ENCODE measurements at regions not wholly inside any gene's neighbourhood (a gene's known extent, or its start where the extent isn't known, plus 50 kb on each side); places are given as distances from the start of the nearest gene placed in this dataset.

DNA sequence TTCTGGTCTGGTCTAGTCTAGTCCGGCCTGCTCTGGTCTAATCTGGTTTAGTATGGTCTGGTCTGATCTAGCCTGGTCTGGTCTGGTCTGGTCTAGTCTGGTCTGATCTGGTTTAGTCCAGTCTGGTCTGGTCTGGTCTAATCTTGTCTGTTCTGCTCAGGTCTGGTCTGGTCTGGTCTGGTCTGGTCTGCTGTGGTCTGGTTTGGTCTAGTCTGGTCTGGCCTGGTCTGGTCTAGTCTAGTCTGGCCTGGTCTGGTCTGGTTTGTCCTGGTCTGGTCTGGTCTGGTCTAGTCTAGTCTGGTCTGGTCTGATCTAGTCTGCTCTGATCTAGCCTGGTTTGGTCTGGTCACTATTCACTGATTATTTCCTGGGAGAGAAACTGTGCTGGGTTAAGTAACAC is 84.1 kb upstream of the PRR23E start:
- no peak for DNase-seq

DNA sequence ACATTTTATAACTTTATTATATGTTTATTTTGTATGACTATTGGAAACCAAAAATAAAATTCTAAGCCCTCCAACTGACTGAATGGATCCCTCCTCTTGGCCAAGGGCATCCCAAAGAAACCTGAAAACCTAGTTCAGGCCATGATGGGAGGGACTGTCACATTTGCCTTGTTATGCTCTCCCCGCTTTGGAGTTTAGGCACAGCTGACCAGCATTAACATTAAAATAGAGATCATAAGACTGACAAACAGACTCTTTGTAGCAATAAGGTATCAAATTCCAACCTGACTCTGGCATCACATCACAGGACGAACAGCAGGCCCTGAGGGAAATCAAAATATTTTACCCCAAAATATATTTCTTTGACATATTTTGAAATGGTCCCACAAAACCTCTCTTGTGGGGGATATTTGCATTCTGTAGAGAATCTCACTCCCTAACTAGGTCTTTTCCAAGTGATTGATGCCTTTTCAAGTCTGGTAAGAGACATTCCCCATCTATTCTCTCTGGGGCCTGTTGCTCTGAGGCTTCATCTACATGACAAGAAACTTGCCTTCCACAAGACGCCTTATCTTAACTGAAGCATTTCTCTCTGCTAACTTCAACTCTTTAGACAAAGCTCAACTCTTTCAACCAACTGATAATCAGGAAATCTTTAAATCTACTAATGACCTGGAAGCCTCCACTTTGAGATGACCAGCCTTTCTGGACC is 81.8 kb upstream of the PRR23E start:
- no peak for DNase-seq

DNA sequence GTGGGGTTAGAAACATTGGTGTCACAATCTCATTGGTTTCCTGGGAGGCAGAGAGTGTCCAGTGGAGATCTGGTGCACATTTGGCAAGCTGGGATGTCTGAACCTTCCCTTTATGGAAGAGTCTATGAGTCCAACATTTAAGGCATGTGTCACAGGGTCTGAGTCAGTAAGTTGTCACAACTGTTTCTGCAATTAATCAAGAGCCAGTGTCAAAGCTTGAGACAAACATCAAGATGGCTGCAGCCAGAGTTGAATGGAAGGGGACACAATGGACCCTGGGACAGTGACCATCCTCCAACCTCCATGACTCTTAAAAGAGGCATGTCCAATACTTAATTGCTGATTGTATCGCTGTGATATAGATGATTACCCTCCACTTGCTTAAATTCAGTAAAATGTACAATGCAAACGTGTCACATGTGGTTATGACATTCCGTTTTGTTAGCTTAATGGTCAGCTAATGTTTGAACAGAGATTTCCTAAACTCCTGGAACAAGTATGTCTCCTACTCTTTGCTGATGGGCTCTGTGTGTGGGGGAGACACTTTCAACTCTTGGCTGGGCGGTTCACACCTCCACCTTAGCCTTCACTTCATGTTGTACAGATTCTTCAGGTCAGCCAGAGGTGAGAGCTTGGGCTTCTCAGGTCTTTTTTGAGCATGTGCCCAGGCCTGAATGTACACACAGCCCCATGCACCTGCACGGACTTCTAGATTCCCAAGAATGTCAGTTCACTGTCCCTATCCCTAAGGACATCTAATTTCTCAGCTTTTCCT is 79.9 kb upstream of the PRR23E start:
- no peak for DNase-seq

DNA sequence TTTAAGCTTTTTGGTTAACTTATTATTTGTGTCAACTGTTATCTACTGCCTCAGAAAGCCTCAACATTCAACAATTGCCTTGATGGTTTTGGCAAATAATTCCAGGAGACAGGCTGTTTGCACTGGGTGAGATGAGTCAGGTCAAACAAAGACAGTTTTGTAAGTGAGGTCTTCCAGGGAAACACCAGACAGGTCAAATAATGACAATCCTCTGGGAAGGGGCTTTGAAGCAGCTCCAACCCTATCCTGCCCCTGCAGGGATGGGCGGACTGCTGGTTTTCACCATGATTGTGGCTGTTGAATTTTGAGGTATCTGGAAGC is 79.4 kb upstream of the PRR23E start:
- DNase-seq: no peak

DNA sequence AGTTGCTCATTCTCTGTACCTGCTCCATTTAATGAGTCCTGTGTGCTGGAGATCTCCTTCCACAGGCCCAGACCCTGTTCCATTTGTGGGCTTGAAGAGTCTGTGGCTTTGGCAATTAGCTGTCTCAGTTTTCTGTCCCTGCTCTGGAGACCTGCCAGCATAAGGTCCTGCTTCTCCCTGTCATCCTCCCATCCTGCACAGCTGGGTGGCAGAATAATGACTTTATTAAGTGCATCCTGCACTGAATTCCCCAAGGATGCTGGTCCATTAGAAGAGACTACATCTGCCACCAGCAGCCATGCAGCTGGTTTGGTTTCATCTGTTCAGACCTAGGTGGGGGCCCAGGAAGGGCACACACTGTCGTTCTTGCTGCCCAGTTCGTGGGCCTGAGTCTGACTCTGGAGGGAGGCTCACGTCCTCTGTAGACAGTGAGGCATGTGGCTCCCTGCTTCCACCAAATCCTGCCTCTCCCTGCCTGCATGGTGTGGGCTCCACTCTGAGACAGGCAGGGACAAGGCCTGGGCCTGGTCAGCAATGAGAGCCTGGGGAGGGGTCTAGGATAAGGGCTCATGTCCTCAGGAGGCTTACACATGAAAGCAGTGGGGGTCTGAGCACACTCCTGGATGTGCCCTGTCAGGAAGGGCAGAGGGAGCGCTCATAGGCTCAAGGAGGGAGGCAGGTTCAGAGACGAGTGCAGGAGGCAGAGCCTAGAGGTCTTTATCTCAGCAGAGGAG is 78.4 kb upstream of the PRR23E start:
- no peak for DNase-seq

DNA sequence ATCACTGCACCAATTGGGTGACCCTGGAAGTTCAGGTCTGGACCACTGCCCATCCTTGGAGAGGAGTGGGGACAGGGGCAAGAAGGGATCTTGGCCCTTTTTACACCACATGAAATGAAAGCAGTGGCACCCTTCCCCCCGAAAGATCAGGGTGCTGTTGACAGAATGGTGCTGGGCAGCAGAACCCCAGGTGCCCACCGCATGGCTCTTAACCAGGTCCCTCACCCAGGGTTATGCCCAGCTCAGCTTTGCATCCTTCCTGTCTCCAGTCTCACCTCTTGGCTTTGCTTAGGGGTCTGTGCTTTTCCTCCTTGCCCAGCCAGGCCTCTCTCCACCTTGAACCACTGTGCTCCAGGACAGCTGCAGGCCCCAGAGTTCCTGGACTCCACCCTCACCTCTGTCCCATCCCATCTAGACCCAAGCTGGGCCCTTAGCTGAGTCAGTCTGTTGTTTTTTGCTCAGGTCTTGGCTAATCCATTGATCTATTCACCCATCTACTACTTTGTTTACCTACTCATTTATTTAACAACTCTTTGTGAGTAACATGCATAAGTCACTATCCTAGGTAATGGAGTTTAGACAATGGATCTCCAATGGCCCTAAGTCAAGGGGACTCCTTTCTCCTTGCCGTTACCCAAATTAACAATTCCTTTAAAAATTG is 77.1 kb upstream of the PRR23E start:
- no peak for DNase-seq

DNA sequence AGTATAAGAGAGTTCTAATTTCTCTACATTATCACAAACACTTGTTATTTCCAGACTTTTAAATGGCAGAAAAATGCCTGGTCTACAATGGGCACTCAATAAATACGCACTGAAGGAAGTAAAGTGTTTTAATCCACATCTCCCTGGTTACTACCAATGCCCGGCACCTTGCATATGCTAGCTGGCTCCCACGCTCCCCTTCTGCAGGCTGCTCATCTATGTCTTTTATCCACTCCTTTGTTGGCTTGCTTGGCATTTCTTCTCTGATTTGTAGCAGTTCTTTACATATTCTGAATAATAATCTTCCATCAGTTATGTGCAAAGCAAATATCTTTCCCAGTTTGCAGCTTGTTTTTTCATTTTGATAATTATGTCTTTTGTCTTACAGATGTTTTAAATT is 74.6 kb upstream of the PRR23E start:
- no peak for DNase-seq

DNA sequence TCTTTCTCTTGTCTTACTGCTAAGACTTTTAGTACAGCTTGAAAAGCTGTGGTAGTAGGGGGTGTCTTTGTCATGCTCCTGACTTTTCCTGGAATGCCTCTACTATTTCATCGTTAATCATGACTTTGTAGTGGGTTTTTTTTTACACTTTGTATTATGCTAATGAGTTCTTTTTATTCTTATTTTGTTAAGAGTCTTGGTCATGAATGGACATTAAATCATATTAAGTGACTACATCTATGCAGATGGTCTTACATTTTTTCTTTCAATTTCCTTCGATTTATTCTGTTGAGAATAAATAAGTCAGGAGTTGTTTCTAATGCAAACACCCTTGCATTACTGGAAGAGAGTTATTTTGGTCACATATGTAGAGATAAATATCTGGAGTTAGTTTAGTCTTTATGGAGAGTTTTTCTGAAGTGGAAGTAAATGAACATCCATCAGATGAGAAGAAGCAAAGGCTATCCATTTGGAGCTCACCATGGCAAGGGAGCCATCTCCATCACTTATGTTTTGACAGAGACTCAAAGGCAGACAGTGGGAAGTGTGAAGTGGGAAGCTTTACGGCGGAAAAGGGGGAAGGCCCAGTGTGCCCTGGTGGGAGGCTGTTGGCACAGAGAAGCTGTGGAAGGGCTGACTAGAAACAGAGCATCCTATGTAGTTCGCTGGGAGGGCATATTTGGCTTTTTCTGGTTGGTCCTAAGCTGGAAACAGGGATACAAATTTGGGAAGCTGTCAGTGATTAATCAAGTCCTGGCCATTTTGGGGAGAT is 73.1 kb upstream of the PRR23E start:
- no peak for DNase-seq

DNA sequence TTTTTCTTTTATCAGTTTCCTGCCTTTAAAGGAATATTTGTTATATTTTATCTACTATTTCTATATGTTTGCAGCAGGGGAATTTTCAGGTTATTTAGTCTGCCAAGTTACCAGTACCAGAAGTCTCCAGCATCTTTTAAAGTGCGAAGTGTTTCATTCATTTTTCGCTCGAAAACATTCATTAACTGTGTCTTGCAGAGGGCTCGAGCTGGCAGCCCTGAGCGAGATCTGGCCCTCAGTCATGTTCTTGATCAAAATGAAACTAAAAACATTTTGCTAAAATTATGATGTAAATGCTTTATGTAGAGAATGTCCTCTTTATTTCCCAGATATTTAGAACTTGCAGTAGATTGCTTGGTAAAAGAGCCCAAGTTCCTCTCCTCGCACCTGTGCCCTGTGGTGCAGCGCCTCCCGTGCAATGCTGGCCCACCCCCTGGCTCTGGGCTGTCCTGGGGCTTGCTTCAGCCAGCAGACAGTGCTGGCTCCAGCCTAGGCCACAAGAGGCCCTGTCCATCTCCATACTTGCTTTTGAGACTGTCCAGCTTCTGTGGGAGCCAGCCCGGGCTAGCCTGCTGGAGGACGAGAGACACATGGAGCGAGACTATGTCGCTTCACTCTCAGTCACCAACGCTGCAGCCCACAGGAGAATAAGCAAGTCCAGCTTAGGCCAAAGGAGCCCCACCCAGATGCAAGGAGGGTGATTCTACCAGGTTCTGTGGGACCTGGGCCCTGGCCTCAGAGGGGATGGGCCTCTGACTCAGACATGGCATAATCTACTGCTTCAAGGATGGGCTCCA is 71.9 kb upstream of the PRR23E start:
- no peak for DNase-seq

DNA sequence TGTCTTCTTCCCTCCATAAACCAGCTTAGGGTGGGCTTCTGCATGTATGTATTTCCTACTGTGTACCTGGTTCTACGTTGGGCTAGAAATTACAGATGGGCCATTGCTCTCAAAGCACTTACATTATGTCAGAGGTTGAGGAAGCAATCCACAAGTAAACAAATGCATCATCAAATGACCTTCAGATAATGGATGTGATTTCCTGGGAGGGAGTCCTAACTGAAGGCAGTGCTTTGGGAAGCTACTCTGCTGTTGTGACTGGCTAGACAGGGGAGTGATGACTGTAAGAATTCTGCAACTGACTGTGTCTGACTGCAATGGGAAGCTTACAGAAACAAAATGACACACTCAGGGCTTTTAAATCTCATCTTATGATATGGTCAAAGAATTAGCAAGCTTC is 71.0 kb upstream of the PRR23E start:
- DNase-seq: no peak

DNA sequence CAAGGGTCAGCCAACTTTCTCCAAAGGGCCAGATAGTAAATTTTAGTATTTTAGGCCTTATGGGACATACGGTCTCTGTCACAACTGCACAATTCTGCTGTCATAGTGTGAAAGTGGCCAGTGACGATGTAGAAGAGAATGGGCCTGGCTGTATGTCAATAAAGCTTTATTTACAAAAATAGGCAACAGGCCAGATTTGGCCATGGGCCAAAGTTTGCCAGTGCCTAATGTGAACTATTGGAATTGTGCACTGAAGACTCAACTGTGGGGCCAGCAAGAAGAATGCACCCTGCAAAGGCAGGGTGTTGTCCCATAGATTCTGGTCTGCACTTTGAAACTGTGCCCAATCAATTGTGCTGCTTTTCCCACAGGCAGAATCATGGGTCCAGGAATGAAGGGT is 69.4 kb upstream of the PRR23E start:
- no peak for DNase-seq

DNA sequence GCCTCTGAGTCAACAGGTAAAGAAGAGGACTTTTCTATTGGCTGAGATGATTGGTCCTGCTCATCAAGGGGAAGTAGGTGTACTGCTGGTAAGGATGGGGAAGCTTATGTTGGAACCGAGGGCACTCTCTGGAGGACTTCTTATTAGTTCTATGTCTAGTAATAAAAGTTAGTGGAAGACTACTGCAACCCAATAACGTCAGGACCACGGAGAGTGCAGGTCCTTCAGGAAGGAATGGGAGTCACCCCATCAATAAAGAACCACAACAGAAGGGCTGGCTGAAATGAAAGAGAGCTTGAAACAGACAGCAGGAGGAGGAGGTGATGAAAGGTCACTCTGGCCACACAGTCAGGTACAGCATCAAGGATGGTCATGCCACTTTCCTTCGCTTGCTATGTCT is 68.8 kb upstream of the PRR23E start:
- no peak for DNase-seq

DNA sequence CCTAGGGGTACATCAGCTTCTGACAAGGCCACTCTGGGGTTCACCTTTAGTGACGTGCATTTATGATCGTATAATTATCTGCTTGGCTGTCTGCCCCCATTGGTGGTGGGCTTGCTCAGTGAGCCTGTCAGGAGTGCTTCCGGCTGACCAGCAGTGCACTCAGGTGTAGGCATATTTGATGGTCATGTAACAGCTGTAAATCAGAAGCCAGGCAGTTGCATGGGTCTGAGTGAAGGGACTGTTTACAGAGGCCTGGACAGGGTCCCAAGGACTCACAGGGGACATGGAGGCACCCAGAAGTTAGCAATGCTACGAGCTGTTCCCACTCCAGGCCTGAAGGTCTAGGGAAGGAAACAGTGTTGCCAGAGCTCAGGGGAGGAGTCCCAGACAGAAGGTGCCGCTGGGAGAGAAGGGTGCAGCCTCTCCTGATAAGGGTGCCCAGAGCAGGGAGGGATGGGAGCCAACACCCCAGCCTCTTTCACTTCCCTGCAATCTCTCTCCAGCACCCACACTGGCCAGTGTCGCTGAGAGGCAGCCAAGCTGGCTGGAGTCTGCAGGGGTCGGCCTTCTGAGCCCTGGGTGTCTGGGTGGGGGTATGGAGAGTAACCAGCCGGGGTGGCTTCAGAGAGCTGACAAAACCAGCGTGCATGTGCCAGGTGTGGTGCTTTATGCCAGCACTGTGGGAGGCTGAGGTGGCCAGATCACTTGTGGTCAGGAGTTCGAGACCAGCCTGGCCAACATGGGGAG is 61.3 kb upstream of the PRR23E start:
- DNase-seq: no peak

DNA sequence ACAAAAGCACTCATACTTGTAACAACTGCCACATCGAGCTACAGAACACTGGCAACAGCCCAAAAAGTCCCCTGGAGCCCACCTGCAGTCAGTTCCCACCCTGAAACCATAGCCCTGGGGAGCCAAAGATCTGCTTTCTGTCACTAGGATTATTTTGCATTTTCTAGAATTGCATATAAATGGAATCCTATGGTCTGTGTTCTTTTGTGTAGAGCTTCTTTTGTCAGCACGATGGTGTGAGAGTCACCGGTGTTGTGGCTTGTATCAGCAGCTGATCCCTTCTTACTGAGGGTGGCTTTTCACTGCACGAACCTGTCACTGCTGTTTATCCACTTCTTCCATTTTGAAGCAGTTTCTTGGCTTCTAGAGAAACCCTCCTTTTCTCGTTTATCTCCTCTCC is 60.1 kb upstream of the PRR23E start:
- DNase-seq: no peak

DNA sequence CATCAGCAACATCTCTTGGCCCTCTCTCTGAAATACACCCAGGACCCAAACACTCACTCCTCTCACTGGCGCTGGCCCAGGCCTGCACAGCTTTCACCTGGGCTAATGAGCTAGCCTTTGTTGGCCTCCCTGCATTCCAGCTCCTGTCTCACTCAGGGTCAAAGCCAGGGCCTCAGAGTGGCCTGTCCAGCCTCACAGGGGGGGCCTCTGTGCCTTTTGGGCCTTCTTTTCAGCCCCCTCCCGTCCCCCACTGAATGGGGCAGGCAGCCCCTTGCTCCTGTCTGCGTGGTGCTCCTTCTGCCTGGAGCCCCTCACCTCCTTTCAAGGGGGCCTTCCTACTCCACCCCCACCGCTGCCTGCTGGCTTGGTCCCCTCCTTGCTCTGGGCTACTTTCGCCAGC is 59.0 kb upstream of the PRR23E start:
- DNase-seq: no peak

DNA sequence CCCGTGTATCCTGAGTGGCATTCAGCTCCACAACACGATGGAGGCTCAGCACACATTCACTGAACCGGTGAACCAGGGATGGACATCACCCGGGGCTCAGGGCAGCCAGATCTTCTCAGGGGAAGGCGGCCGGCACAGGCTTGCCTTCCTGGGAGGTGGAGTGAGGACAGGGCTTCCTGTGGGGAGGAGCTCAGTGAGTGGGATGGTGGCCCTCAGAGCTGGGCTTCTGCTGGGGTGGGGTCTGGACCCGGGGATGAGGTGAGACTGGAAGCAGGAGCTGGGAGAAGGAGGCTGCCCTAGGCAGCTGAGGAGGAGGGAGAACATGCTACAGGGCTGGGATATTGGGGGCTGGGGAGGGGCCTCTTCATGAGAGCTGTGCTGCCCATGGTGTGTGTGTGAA is 58.5 kb upstream of the PRR23E start:
- DNase-seq: no peak

DNA sequence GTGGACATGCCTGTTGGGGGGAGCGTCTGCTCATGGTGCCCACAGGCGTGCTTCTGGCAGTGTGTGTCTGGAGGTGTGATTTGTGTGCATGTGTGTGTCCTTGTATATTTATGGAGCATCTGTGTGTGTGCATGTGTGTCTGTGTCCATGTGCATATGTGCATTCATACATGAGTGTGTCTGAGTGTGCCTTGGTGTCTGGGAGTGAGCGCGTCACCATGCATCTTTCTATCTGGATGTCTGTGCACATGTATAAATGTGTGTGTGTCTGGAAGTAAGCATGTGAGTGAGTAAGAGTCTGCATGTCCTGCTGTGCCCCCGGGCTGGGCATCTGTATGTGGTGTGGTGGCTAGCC is 58.1 kb upstream of the PRR23E start:
- DNase-seq: no peak

DNA sequence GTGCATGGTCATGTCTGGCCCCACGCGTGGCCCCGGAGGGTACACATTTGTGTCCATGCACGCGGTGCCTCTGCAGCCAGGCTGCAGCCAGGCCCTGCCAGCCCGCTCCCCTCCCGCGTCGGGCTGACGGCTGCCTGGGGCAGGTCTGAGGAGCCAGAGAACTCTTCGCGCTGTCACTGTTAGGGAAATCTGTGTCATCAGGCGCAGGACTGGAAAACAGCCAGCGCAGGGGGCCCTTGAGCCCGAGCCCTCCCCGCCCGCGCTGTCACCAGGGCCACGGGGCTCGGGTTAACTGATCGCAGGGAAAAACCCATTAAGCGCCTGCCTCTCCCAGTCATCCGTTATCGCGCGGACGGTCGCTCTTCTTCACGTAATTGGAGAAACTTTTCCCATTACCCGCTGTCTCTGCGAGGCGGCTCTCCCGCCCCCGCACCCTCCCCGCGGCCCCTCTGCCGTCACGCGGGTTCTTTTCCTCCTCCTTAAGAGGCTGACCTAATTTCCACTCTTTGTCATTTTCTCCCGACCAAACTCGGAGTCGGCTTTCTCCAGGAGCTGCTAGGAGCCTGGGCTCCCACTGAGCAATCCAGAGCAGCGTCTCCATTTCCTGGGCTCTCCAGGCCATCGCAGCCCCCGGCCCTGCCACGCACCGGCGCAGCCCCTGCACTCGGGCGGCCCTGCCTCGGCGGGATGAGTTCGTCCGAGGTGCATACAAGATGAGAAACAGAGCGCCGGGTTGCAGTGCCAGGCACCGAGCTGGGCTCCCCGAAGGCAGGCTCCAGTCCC is 57.5 kb upstream of the PRR23E start:
- peak; percentile 88 for DNase-seq

DNA sequence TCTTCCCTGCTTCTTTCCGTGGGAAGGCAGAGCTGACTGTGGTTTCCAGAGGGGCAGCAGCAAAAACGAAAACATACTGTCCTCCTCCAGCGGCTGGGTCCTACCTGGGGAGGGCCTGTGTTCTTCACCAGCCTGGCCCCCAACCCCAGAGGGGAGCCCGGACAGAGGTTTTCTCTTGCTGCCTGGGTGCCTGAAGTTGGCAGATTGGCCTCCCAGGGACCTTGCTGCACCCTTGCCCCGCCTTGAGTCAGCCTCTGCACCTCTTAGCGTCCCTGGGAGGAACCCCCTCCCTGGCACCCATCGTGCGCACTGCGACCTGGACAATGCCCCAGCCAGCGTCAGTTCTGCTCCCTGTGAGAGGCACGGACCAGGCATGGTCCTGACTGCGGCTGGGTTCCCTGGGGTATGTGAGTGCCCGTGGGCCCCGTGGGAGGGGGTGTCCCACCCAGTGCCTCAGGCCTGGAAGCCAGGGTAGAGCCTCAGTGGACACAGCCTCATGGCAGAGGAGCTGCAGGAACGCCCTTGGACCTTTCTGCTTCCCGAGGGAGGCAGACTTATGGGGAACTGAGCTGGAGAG is 56.8 kb upstream of the PRR23E start:
- DNase-seq: no peak

DNA sequence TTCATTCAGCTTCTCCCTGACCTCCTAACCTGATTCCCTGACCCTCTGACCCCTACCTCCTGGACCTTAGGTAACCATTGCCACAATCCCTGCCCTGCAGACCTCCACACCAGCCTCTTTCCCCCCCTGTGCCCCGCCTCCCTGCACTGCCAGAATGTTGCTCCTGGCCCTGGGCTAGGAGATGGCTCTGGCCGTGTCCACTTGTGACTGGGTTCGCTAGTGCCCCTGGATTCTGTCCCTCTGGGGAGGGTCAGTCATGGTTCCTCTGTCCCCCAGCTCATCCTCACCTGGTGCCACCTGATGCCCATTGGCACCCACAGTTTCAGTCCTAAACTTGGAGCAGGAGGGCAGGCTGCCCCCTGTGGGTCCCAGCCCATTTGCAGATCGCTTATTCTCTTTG is 56.2 kb upstream of the PRR23E start:
- DNase-seq: no peak

Data from retina (tissue), 1 donor.